ENCODE measurements at regions not wholly inside any gene's neighbourhood (a gene's known extent, or its start where the extent isn't known, plus 50 kb on each side); places are given as distances from the start of the nearest gene placed in this dataset.
"Not testable (repeated sequence)": the region's sequence is repeated elsewhere in the genome, so short reads cannot be mapped to it uniquely, and the experiment has no call there.

GRCh38 chr1:4227986-4228385, 327.9 kb upstream of the C1orf174 start:
- no peak for DNase-seq

GRCh38 chr1:4253935-4254334, 353.9 kb upstream of the C1orf174 start:
- DNase-seq: no peak

GRCh38 chr1:4256351-4256750, 356.3 kb upstream of the C1orf174 start:
- no peak for DNase-seq

- DNase-seq: not testable (repeated sequence)
Observed at GRCh38 chr1:4258146-4258777, 358.2 kb upstream of the C1orf174 start.

- DNase-seq: no peak
Observed at GRCh38 chr1:4261327-4261726, 361.3 kb upstream of the C1orf174 start.

GRCh38 chr1:4262665-4263064, 362.6 kb upstream of the C1orf174 start:
- DNase-seq: no peak

- no peak for DNase-seq
Observed at GRCh38 chr1:4263699-4264098, 363.6 kb upstream of the C1orf174 start.

- no peak for DNase-seq
Observed at GRCh38 chr1:4265836-4266235, 365.8 kb upstream of the C1orf174 start.

- DNase-seq: no peak
Observed at GRCh38 chr1:4267381-4268261, 367.5 kb upstream of the C1orf174 start.

GRCh38 chr1:4268262-4268888, 368.3 kb upstream of the C1orf174 start:
- no peak for DNase-seq

- DNase-seq: no peak
Observed at GRCh38 chr1:4268889-4269284, 368.8 kb upstream of the C1orf174 start.

GRCh38 chr1:4269330-4269729, 369.3 kb upstream of the C1orf174 start:
- DNase-seq: no peak

GRCh38 chr1:4269952-4270570, 370.0 kb upstream of the C1orf174 start:
- no peak for DNase-seq

- DNase-seq: no peak
Observed at GRCh38 chr1:4270651-4271337, 370.7 kb upstream of the C1orf174 start.

- DNase-seq: no peak
Observed at GRCh38 chr1:4271338-4271998, 371.4 kb upstream of the C1orf174 start.

- DNase-seq: no peak
Observed at GRCh38 chr1:4272568-4272967, 372.5 kb upstream of the C1orf174 start.

GRCh38 chr1:4273243-4273642, 373.2 kb upstream of the C1orf174 start:
- DNase-seq: no peak

GRCh38 chr1:4273747-4274146, 373.7 kb upstream of the C1orf174 start:
- no peak for DNase-seq

- no peak for DNase-seq
Observed at GRCh38 chr1:4275083-4275482, 375.0 kb upstream of the C1orf174 start.

- no peak for DNase-seq
Observed at GRCh38 chr1:4276238-4276637, 376.2 kb upstream of the C1orf174 start.

GRCh38 chr1:4277598-4277997, 376.8 kb upstream of the AJAP1 start:
- DNase-seq: no peak

GRCh38 chr1:4284976-4285375, 369.4 kb upstream of the AJAP1 start:
- DNase-seq: no peak

Data from midbrain (tissue), 1 donor.